NCI-H1930 (cell line): ENCODE measurements at regions not wholly inside any gene's neighbourhood (a gene's known extent, or its start where the extent isn't known, plus 50 kb on each side); places are given as distances from the start of the nearest gene placed in this dataset.
"Not testable (repeated sequence)": the region's sequence is repeated elsewhere in the genome, so short reads cannot be mapped to it uniquely, and the experiment has no call there.

Experiments
- DNase-seq, 2 experiments: peaks; one replicate each; lab custom pipeline; 2025; lab: John Stamatoyannopoulos, UW

GRCh38 chr1:143764831-143765230 is 207.0 kb downstream of the FAM72C start:
- DNase-seq, result not testable (repeated sequence)

- DNase-seq, result not testable (repeated sequence)
Measured at GRCh38 chr1:143760366-143760765, 211.4 kb downstream of the FAM72C start.

- not testable (repeated sequence) for DNase-seq
Measured at GRCh38 chr1:143755961-143756360, 215.8 kb downstream of the FAM72C start.

GRCh38 chr1:143748906-143749305 is 222.9 kb downstream of the FAM72C start:
- DNase-seq, result no peak

GRCh38 chr1:143736562-143736961 is 235.2 kb downstream of the FAM72C start:
- no peak for DNase-seq

GRCh38 chr1:143735764-143736461 is 235.9 kb downstream of the FAM72C start:
- no peak for DNase-seq

- not testable (repeated sequence) for DNase-seq
Measured at GRCh38 chr1:143734261-143734660, 237.5 kb downstream of the FAM72C start.

GRCh38 chr1:143730890-143731289 is 240.9 kb downstream of the FAM72C start:
- DNase-seq, result not testable (repeated sequence)

- not testable (repeated sequence) for DNase-seq
Measured at GRCh38 chr1:143729449-143730111, 242.2 kb downstream of the FAM72C start.

- DNase-seq, result not testable (repeated sequence)
Measured at GRCh38 chr1:143728802-143729448, 242.9 kb downstream of the FAM72C start.

- no peak for DNase-seq
Measured at GRCh38 chr1:143727263-143727662, 244.5 kb downstream of the FAM72C start.

- DNase-seq, result no peak
Measured at GRCh38 chr1:143721024-143721373, 250.8 kb downstream of the FAM72C start.

- DNase-seq, result peak; percentile 36 to 37
Measured at GRCh38 chr1:143720087-143721023, 251.4 kb downstream of the FAM72C start.

- DNase-seq, result no peak
Measured at GRCh38 chr1:143718524-143718923, 253.3 kb downstream of the FAM72C start.

GRCh38 chr1:143718021-143718420 is 253.8 kb downstream of the FAM72C start:
- no peak for DNase-seq

- DNase-seq, result no peak
Measured at GRCh38 chr1:143717434-143717833, 254.4 kb downstream of the FAM72C start.

- DNase-seq, result not testable (repeated sequence)
Measured at GRCh38 chr1:143714913-143715312, 256.9 kb downstream of the FAM72C start.

GRCh38 chr1:143709606-143710259 is 262.1 kb downstream of the FAM72C start:
- not testable (repeated sequence) for DNase-seq

GRCh38 chr1:143702739-143703138 is 269.0 kb downstream of the FAM72C start:
- not testable (repeated sequence) for DNase-seq

- no peak for DNase-seq
Measured at GRCh38 chr1:143699731-143700130, 272.1 kb downstream of the FAM72C start.

- no peak for DNase-seq
Measured at GRCh38 chr1:143699115-143699514, 272.7 kb downstream of the FAM72C start.
